WERI-Rb-1 (cell line): ENCODE measurements at regions not wholly inside any gene's neighbourhood (a gene's known extent, or its start where the extent isn't known, plus 50 kb on each side); places are given as distances from the start of the nearest gene placed in this dataset.

Experiments
- DNase-seq: peaks from one replicate; pipeline ENCODE4 v3.0.0-alpha.2; 2020
- H3K27ac ChIP-seq: fragments of 250-450 bp; sonication (Bioruptor Pico); 2 replicates; pipeline ENCODE4 v1.5.1; 2020; ENCODE audit warnings: mild to moderate bottlenecking, moderate library complexity
- H3K27me3 ChIP-seq: fragments of 250-450 bp; sonication (Bioruptor Pico); 2 replicates; pipeline ENCODE4 v1.5.1; 2021; ENCODE audit warnings: mild to moderate bottlenecking, low read depth, moderate library complexity; ENCODE audit not compliant: insufficient read depth, severe bottlenecking
- H3K36me3 ChIP-seq: fragments of 250-450 bp; sonication (Bioruptor Pico); 2 replicates; pipeline ENCODE4 v1.5.1; 2020; ENCODE audit warnings: mild to moderate bottlenecking, moderate library complexity
- H3K4me3 ChIP-seq: 2 replicates; pipeline ENCODE4 v1.5.1; 2011; ENCODE audit warnings: low read depth, mild to moderate bottlenecking, control low read depth, low read length
- H3K9me3 ChIP-seq: fragments of 250-450 bp; sonication (Bioruptor Pico); 2 replicates; pipeline ENCODE4 v1.5.1; 2021; ENCODE audit warnings: mild to moderate bottlenecking, moderate library complexity; ENCODE audit not compliant: severe bottlenecking
- CTCF ChIP-seq: IDR thresholded peaks from 2 replicates; pipeline ENCODE4 v1.5.1; 2011; ENCODE audit warnings: low read depth, mild to moderate bottlenecking, control low read depth, inconsistent platforms, low read length

GRCh38 chr12:97259098-97259497 is 203.5 kb upstream of the RMST start:
- Histone ChIP-seq H3K36me3 (no peaks in the 10 kb centered on the region), H3K4me3 (no peak overlapping the region), H3K27me3 (no peaks in the 10 kb centered on the region), H3K27ac (no peak overlapping the region), H3K9me3 (no peaks in the 10 kb centered on the region)
- no peak for DNase-seq
- TF ChIP-seq CTCF: no peak

- Histone ChIP-seq H3K36me3 (no peaks in the 10 kb centered on the region), H3K27me3 (no peaks in the 10 kb centered on the region), H3K4me3 (no peak overlapping the region), H3K9me3 (no peaks in the 10 kb centered on the region), H3K27ac (no peak overlapping the region)
- TF ChIP-seq CTCF: no peak
- DNase-seq: no peak
These were observed 201.8 kb upstream of the RMST start for GRCh38 chr12:97260786-97261185.

- Histone ChIP-seq H3K4me3 (no peak overlapping the region), H3K27me3 (no peaks in the 10 kb centered on the region), H3K36me3 (no peaks in the 10 kb centered on the region), H3K9me3 (no peaks in the 10 kb centered on the region), H3K27ac (no peak overlapping the region)
- DNase-seq: no peak
- TF ChIP-seq CTCF: no peak
These were observed 195.4 kb upstream of the RMST start for GRCh38 chr12:97267166-97267565.

GRCh38 chr12:97267594-97268202 is 194.9 kb upstream of the RMST start:
- no peak overlapping the region for H3K4me3 ChIP-seq
- H3K9me3 ChIP-seq: no peaks in the 10 kb centered on the region
- TF ChIP-seq CTCF: no peak
- H3K36me3 ChIP-seq: no peaks in the 10 kb centered on the region
- no peak overlapping the region for H3K27ac ChIP-seq
- no peaks in the 10 kb centered on the region for H3K27me3 ChIP-seq
- DNase-seq: no peak

- H3K27me3 ChIP-seq: no peaks in the 10 kb centered on the region
- no peak for DNase-seq
- H3K27ac ChIP-seq: no peak overlapping the region
- no peaks in the 10 kb centered on the region for H3K36me3 ChIP-seq
- no peak for TF ChIP-seq CTCF
- no peak overlapping the region for H3K4me3 ChIP-seq
- H3K9me3 ChIP-seq: no peaks in the 10 kb centered on the region
These were observed 190.1 kb upstream of the RMST start for GRCh38 chr12:97272471-97272870.

GRCh38 chr12:97274386-97274785 is 188.2 kb upstream of the RMST start:
- no peak for TF ChIP-seq CTCF
- H3K27me3 ChIP-seq: no peaks in the 10 kb centered on the region
- no peak for DNase-seq
- H3K9me3 ChIP-seq: no peaks in the 10 kb centered on the region
- no peak overlapping the region for H3K4me3 ChIP-seq
- no peaks in the 10 kb centered on the region for H3K36me3 ChIP-seq
- H3K27ac ChIP-seq: no peak overlapping the region
